HAP-1 (cell line): ENCODE measurements at regions not wholly inside any gene's neighbourhood (a gene's known extent, or its start where the extent isn't known, plus 50 kb on each side); places are given as distances from the start of the nearest gene placed in this dataset.

Experiments
- DNase-seq, 2 experiments: peaks; one replicate each; pipeline ENCODE4 v3.0.0-alpha.2; 2016 to 2020; ENCODE audit warnings: low spot score in 2 of 2
- H3K27me3 ChIP-seq: fragments of 250-450 bp; sonication (Bioruptor Pico); 2 replicates; pipeline ENCODE4 v1.5.1; 2020; ENCODE audit warnings: low read depth, mild to moderate bottlenecking, moderate library complexity
- H3K36me3 ChIP-seq: fragments of 250-450 bp; sonication (Bioruptor Pico); replicated peaks from 2 replicates; pipeline ENCODE4 v1.5.1; 2020; ENCODE audit warnings: mild to moderate bottlenecking
- H3K4me1 ChIP-seq: fragments of 250-450 bp; sonication (Bioruptor Pico); 2 replicates; pipeline ENCODE4 v1.5.1; 2020; ENCODE audit warnings: mild to moderate bottlenecking
- H3K4me3 ChIP-seq: fragments of 250-450 bp; sonication (Bioruptor Pico); 2 replicates; pipeline ENCODE4 v1.5.1; 2020; ENCODE audit warnings: mild to moderate bottlenecking, moderate library complexity
- H3K9me3 ChIP-seq: fragments of 250-450 bp; sonication (Bioruptor Pico); 2 replicates; pipeline ENCODE4 v1.5.1; 2020; ENCODE audit warnings: mild to moderate bottlenecking, moderate library complexity
- in situ Hi-C: fragments of 300-500 bp; cut with MboI; formaldehyde crosslinking; loops from 3 replicates; pipeline ENCODE4 v1.14.3; 2020; ENCODE audit warnings: low sequenced_read_pairs, inconsistent platforms, mixed read lengths

GRCh38 chr10:31580646-31581045 is 261.6 kb downstream of the ZEB1 start:
- Histone ChIP-seq H3K4me1 (no peaks in the 10 kb centered on the region), H3K9me3 (no peaks in the 10 kb centered on the region), H3K27me3 (no peaks in the 10 kb centered on the region), H3K36me3 (no peaks in the 10 kb centered on the region), H3K4me3 (no peak overlapping the region)
- in situ Hi-C loops: no loop called here
- no peak for DNase-seq
